ENCODE measurements at regions not wholly inside any gene's neighbourhood (a gene's known extent, or its start where the extent isn't known, plus 50 kb on each side); places are given as distances from the start of the nearest gene placed in this dataset.
A peak's percentile ranks its signal among the peaks of the same experiment; 100 is the strongest.
"Not testable (repeated sequence)": the region's sequence is repeated elsewhere in the genome, so short reads cannot be mapped to it uniquely, and the experiment has no call there.

DNA sequence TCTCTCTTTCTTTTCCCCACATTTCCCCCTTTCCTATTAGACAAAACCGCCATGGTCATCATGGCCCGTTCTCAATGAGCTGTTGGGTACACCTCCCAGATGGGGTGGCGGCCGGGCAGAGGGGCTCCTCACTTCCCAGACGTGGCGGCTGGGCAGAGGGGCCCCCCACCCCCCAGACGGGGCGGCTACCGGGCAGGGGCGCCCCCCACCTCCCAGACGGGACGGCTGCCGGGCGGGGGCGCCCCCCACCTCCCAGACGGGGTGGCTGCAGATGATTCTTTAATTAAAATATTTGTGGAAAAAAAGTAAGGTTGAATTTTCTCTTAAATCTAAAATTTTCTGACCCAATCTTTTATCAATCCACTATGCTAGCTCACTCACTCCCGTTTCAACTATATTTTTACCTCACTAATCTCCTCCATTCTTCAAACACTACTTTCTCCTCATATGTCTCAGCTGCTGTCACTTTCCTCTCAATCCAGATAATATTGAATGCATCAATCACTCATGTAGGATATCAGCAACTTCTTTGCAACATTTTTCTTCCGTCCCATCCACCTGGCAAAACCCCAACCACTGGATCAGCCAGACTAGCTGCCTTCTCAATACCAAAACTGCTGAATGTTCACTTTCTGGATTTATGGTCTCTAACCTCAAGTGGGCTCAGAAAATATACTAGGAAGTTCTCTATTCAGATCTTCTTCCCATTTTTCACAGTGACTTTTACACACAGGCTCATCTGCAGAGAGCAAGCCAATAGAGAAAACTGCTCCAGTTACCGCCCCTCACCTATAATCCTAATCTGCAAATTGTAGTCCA, 81.1 kb upstream of the TRIM24 start:
- FAIRE-seq: no peak

DNA sequence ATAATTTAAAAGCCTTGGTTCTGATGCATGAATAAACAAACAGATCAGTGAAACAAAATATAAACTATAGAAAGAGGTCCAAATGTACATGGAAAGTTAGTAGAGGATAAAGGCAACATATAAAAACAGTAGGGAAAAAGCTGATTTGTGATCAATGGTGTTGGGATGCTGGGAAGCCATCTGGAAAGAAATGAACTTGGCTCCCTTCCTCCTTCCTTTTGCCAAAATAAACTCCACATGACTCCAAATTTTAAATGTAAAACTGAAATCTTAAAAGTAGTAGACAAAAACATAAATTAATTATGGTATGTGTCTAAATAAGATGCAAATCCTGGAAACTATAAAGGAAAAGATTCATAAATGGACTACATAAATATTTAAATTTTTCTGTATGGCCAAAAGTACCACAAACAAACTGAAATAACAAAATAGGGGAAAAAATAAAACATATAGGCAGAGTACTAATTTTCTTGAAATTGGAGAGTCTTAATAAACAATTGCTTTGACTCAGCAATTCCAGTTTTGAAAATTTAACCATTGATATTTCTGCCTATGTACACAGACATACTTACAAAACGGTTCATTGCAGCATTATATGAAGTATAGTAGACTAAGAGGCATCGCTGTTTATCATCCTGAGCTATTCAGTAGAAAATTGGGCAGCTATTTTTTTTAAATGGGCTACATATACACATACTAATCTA, 77.0 kb upstream of the TRIM24 start:
- FAIRE-seq: peak; percentile 68

GRCh38 chr7:138386821-138387220, 73.2 kb upstream of the TRIM24 start:
- no peak for FAIRE-seq

GRCh38 chr7:138387755-138388475, 72.1 kb upstream of the TRIM24 start:
- no peak for FAIRE-seq

- FAIRE-seq: no peak
Observed at GRCh38 chr7:138388673-138389491, 71.2 kb upstream of the TRIM24 start.

DNA sequence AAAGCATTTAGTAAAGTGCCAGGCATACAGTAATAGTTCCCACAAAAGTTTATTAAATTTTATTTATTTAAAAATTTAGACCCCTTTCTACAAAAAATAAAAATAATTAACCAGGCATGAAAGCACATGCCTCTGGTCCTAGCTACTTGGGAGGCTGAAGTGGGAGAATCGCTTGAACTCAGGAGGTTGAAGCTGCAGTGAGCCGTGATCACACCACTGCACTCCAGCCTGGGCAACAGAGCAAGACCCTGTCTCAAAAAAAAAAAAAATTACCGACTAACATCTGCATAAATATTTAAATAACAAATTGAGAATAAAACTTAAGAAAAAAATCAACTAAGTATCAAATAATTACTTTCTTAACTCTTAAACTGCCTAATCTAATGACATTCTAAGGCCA, 64.3 kb upstream of the TRIM24 start:
- no peak for FAIRE-seq

- FAIRE-seq: no peak
Observed at GRCh38 chr7:138396251-138397070, 63.6 kb upstream of the TRIM24 start.

DNA sequence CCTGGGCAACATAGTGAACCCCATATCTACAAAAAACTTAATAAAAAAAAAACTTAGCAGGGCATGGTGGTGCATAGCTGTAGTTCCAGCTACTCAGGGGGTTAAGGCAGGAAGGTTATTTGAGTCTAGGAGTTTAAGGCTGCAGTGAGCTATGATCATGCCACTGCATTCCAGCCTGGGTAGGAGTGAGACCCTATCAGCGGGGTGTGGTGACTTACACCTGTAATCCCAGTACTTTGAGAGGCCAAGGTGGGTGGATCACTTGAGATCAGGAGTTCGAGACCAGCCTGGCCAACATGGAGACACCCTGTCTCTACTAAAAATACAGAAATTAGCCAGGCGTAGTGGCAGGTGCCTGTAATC, 63.0 kb upstream of the TRIM24 start:
- FAIRE-seq: not testable (repeated sequence)

GRCh38 chr7:138398857-138399256, 61.2 kb upstream of the TRIM24 start:
- no peak for FAIRE-seq

GRCh38 chr7:138400400-138400886, 59.6 kb upstream of the TRIM24 start:
- FAIRE-seq: no peak

- no peak for FAIRE-seq
Observed at GRCh38 chr7:138402749-138403148, 57.3 kb upstream of the TRIM24 start.

- FAIRE-seq: no peak
Observed at GRCh38 chr7:138405496-138405895, 54.6 kb upstream of the TRIM24 start.

- no peak for FAIRE-seq
Observed at GRCh38 chr7:138407792-138408191, 52.3 kb upstream of the TRIM24 start.

Data from A204.1 (cell line).